ENCODE measurements at regions not wholly inside any gene's neighbourhood (a gene's known extent, or its start where the extent isn't known, plus 50 kb on each side); places are given as distances from the start of the nearest gene placed in this dataset.
"Not testable (repeated sequence)": the region's sequence is repeated elsewhere in the genome, so short reads cannot be mapped to it uniquely, and the experiment has no call there.

DNA sequence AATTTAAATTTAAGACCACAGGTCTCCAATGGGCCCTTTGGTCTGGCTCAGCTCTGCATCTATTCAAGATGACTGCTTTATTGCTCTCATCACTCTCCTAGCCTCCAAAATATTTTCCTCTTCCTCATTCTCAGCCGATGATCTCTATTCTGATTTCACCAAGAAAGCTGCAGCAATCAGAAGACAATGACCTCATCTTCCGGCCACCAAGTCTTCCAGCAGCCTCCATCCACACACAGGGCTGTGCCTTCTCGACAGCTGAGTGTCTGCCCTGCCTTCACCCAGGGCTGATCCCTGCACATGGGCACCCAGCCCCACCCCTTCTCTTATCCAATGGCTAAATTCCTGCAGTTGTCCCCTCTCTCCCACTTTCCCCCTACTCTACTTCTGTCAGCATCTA lies 167.1 kb upstream of the NBPF12 start:
- TF ChIP-seq, protein P1, sequence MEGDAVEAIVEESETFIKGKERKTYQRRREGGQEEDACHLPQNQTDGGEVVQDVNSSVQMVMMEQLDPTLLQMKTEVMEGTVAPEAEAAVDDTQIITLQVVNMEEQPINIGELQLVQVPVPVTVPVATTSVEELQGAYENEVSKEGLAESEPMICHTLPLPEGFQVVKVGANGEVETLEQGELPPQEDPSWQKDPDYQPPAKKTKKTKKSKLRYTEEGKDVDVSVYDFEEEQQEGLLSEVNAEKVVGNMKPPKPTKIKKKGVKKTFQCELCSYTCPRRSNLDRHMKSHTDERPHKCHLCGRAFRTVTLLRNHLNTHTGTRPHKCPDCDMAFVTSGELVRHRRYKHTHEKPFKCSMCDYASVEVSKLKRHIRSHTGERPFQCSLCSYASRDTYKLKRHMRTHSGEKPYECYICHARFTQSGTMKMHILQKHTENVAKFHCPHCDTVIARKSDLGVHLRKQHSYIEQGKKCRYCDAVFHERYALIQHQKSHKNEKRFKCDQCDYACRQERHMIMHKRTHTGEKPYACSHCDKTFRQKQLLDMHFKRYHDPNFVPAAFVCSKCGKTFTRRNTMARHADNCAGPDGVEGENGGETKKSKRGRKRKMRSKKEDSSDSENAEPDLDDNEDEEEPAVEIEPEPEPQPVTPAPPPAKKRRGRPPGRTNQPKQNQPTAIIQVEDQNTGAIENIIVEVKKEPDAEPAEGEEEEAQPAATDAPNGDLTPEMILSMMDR (IDR thresholded peaks at IDR 0.05; ENCODE audit: low read depth, low read length) = not testable (repeated sequence)
- not testable (repeated sequence) for TF ChIP-seq POLR2A (IDR thresholded peaks at IDR 0.05; ENCODE audit: extremely low read depth, insufficient read length); MYC (IDR thresholded peaks at IDR 0.05; ENCODE audit: low read depth, low read length)
- TF ChIP-seq, protein P2, sequence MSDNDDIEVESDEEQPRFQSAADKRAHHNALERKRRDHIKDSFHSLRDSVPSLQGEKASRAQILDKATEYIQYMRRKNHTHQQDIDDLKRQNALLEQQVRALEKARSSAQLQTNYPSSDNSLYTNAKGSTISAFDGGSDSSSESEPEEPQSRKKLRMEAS (IDR thresholded peaks at IDR 0.05; ENCODE audit: low read depth, low read length) = not testable (repeated sequence)
